MV-4-11 (cell line): ENCODE measurements at regions not wholly inside any gene's neighbourhood (a gene's known extent, or its start where the extent isn't known, plus 50 kb on each side); places are given as distances from the start of the nearest gene placed in this dataset.
"Not testable (repeated sequence)": the region's sequence is repeated elsewhere in the genome, so short reads cannot be mapped to it uniquely, and the experiment has no call there.

Source experiments
- DNase-seq: peaks from one replicate; lab custom pipeline; 2025; lab: John Stamatoyannopoulos, UW

- DNase-seq, result no peak
Measured at GRCh38 chr2:13413989-13414388, 697.3 kb downstream of the TRIB2 start.

- DNase-seq, result no peak
Measured at GRCh38 chr2:13414897-13415296, 698.2 kb downstream of the TRIB2 start.

GRCh38 chr2:13433954-13434353 is 717.2 kb downstream of the TRIB2 start:
- DNase-seq, result no peak

DNA sequence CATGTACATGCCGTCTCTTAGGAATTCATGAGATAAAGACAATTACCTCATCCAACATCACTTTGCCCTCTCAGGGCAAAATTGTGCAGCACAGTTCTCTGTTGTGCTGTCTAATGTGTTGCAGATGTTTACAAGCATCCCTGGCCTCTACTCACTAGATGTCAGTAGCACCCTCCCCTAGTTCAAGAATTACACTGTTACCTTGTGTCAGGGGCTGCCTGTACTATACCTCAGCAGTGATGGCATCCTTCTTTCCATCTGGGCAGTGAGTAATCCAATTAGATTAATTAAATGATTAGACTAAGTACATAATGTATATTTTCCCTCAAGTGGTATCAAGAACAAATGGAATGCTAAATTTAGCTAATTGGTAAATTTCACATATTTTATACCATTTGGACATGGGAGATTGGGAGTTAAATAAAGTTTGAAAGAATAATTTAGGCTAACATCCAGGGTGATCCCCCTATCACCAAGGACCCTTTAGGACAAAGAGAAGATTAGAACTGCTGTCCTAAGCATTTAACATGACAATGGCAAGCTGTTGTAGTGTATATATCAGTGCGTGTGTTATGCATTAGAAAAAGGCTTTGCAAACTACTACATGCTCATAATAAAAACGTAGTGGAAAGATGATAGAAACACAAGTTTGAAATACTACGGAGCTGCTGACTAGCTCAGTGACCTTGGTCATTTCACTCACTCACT is 727.0 kb downstream of the TRIB2 start:
- DNase-seq, result not testable (repeated sequence)

DNA sequence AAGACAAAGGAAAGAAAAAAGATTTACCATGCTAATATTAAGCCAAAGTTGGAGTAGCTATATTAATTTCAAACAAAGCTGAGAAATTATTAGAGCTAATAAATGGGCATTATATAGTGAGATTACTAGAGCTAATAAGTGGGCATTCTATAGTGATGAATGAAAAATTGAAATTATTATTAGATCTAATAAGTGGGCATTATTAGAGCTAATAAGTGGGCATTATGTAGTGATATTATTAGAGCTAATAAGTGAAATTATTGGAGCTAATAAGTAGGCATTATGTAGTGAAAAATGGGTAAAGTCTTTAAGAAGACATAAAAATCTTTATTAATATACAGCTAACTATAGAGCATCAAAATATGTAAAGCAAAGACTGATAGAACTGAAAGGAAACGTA is 745.7 kb downstream of the TRIB2 start:
- DNase-seq, result no peak

DNA sequence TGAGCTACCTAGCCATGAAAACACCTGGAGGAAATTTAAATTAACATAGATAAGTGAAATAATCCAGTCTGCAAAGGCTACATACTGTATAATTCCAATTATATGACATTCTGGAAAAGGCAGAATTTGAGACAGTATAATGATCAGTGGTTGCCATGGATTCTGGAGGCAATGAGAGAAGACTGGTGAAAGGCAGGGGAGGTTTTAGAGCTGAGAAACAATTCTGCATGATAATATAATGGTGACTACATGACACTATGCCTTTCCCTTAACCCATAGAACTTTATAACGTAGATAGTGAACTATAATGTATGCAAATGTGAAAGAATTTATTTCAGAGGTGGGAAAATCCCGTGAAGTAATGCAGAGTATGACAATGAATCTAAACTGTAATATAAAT is 749.3 kb downstream of the TRIB2 start:
- no peak for DNase-seq

DNA sequence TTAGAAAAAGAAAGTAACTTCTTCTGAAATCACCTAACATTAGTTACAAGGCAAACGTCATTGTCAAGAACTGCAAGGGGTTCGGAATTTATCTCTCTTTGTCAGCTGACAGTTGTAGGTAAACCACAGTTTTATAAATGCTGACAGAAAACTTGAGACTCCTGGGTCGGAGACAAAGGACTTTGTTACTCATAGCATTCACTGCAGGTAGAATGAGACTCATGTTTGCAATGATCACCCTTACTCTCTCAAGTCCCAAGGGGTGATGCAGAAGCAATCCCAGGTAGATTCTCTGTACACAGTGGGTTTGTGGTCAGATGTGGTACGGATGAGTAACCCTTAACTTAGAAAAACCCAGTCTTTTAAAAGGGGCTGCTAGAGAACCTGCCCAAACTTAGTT is 757.8 kb downstream of the TRIB2 start:
- DNase-seq, result no peak

DNA sequence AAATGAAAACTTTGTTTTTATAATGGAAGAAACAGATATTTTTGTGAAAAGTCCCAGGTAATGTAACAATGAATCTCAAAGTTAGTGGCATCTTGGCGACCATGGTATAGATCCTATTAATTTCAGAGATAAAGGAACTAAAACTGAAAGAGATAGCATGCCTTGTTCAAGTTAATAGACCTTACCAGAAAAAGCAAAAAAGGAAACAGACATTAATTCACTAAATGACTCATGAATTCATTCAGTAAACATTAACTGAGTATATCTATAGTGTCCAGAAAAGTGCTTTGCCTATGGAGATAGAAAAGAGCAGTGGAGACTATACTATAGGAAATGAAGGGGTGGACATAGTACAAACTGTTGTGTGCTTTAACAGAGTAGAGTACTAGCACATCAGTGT is 763.3 kb downstream of the TRIB2 start:
- DNase-seq, result no peak

DNA sequence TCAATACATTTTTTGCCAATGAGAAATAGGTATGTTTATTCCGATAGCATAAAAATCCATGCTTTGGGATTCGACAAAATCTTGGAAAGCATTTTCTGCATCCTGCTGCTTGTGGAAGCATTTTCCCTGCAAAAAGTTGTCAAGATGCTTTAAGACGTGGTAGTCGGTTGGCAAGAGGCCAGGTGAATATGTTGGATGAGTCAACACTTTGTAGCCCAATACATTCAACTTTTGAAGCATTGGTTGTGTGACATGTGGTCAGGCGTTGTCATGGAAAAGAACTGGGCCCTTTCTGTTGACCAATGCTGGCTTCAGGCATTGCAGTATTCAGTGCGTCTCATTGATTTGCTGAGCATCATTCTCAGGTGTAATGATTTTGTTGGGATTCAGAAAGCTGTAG is 764.5 kb downstream of the TRIB2 start:
- no peak for DNase-seq

- no peak for DNase-seq
Measured at GRCh38 chr2:13485256-13485655, 768.5 kb downstream of the TRIB2 start.

- no peak for DNase-seq
Measured at GRCh38 chr2:13488965-13489364, 772.2 kb downstream of the TRIB2 start.

GRCh38 chr2:13492262-13492661 is 775.5 kb downstream of the TRIB2 start:
- DNase-seq, result no peak

DNA sequence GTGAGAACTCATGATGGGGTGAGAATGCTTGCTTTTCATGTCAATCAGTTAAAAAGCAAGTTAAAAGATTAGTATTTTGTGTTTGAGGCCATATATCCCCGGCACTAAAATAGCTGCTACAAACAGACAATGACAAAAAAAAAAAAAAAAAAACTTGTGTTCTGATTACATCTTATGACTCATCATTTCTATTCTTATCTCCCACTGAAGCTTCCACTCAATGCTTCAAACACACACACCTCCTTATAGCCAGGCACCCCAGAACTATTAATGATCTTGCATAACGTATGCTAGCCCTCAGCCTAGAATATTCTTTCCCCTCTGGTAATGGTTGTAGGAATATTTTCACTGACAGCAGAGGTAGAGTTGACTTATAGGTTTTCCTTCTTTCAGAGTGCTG is 778.3 kb downstream of the TRIB2 start:
- no peak for DNase-seq

DNA sequence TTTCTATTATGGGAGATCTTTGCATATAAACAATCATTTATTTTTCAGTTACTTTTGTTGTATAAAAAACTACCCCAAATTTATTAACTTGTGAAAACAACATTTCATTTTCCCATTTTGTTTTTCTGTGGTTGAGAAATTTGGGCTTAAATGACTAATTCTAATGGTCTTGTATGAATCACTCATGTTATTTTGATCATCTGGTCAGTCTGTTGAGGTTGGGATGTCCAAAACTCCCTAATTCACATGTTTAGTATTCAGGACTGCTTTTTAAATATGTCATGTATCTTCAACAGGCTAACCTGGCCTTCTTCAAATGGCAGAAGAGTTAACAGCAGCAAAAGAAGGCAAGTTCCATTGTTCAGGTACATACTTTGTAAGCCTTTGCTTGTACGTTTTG is 788.1 kb downstream of the TRIB2 start:
- DNase-seq, result no peak

DNA sequence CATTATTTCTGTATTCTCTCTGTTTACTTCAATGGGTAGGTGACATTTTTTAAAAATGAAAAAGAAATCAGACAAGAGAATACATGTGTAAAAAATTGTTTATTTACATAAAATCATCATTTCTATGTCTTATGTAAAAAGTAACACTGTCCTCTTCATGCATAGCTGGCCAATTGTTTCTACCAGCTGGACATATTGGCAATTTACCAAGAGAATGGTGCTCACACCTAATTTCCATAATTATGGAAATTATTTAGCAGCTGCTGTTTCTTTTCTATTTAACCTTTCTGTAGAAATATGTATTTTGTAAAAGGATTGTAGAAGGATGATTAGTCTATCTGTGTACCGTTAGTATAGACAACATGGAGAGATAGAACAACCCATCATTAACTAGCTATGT is 791.9 kb downstream of the TRIB2 start:
- DNase-seq, result no peak

DNA sequence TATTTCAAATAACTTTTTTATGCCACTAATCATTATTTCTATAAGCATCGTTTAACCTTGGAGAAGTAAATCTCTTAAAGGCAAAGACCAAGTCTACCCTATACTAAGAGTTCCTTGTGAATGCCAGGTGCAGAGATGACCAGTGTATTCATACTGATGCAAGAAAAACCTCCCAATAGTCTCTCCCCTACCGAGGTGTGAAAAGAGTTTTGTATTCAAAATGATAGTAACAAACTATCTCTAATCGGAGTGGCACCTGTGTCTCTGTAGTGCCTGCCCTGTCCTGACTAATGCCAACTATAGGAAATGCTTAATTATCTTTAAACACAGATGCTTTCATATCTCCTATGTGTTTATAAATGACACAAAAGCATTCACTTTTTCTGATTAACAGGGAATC is 798.5 kb downstream of the TRIB2 start:
- no peak for DNase-seq

- DNase-seq, result no peak
Measured at GRCh38 chr2:13522096-13522495, 805.4 kb downstream of the TRIB2 start.

DNA sequence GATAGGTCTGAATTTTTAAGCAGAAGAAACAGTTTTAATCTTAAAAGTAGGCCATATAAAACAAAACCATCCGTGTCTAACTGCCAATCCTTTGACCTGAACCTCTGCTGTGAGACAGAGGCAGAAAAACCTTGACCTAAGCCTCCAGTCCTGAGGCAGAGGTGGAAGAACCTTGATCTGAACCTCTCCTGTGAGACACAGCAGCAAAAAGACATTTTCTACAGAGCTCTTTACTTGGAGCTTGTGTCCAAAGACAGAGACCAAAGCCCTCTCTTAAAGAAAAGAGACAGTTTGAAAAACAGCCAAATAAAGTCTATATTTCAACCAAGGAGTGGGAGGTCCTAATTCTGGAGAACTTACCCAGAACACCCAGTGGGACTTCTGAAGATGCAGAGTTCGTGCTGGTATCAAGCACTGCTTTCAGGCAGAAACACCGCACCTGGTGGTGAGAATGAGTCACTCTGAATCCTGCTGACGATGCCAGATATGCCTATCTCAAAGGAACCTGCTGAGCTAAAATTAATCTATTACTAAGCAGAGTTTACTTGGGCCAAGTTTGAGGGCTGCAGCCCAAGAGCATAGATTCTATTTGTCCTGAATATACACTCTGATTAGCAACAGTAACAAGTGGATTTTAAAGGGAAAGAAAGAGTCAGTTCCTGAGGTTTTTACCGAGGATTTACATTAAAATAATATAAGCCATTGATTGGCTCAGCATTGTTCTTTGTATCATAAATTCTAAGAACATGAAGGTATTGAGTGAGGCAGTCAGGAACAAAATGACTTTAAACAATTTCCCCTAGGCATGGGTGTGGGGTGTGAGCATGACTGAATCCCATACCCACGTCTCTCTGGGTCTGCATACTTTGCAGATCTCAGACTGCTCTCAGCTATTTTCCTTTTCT is 806.4 kb downstream of the TRIB2 start:
- DNase-seq, result no peak

- DNase-seq, result no peak
Measured at GRCh38 chr2:13524492-13524891, 807.8 kb downstream of the TRIB2 start.

DNA sequence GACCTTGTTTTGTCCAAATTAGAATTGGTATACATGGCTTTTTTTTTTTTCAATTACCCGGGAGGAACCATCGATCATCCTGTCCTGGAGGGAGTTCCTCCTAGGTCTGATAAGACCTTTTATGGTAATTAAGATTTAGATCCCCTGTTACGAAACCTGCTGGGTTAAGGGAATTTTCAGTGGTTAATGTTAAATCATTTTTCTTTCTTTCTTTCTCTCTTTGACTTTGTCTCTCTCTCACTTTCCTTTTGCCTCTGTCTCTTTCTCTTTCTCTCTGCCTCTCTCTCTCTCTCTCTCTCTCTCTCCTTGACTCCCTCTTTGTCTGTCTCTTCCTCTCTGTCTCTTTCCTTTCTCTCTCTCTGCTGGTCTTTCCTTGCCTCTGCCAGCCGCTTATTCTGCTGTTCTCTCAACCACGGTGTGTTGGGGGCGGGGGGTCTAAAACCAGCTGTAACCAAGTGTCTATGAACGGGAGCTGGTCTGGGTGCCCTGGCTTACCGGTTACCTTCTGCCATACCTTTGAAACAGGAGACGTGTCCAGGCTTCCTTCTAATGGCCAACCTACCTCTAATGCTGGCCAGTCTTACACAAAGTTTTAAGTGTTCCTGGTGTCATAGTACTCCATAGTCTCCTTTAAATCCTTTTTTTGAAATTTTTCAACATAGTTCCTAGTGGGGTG is 815.1 kb downstream of the TRIB2 start:
- DNase-seq, result not testable (repeated sequence)

DNA sequence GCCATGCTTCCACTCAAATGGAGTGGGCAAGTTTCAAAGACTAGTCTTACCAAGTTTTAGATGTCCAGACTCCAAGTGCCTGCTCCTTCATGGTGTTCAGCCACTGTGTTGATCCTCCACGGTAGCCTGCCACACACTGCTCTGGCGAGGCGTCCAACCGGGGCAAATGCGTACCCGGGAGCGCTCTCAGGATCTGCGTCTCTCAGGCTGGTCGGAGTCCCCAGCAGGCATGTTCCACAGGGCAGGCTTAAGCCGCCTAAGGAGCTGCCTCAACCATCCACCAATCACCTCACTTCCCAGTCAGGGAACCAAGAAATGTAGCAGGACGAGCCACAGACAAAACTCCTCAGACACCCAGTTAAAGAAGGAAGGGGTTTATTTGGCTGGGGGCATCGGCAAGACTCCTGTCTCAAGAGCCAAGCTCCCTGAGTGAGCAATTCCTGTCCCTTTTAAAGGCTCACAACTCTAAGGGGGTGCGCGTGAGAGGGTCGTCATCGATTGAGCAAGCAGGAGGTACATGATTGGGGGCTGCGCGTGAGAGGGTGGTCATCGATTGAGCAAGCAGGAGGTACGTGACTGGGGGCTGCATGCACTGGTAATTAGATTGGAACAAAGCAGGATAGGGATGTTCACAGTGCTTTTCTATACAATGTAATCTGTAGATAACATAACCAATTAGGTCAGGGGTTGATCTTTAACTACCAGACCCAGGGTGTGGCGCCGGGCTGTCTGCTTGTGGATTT is 816.2 kb downstream of the TRIB2 start:
- DNase-seq, result not testable (repeated sequence)

GRCh38 chr2:13533524-13533922 is 816.8 kb downstream of the TRIB2 start:
- DNase-seq, result no peak
